Prostate gland (tissue), 2 donors: ENCODE measurements at regions not wholly inside any gene's neighbourhood (a gene's known extent, or its start where the extent isn't known, plus 50 kb on each side); places are given as distances from the start of the nearest gene placed in this dataset.

ENCODE experiments used
- DNase-seq: peaks from one replicate; pipeline ENCODE4 v3.0.0-alpha.2; 2019; ENCODE audit warnings: low spot score
- H3K27ac ChIP-seq, 2 donors: fragments of 200-600 bp; sonication (generic); 2 replicates each; pipeline ENCODE4 v1.5.1; 2017 to 2019
- H3K27me3 ChIP-seq: fragments of 200-600 bp; sonication (generic); replicated peaks from 2 replicates; pipeline ENCODE4 v1.5.1; 2019; ENCODE audit not compliant: insufficient read depth
- H3K36me3 ChIP-seq, 2 donors: fragments of 200-600 bp; sonication (generic); 1 replicate in 1 of 2; 2 replicates in 1 of 2; pipeline versions ENCODE4 v1.5.1 to v1.8.1; 2017 to 2019
- H3K4me1 ChIP-seq: fragments of 200-600 bp; sonication (generic); replicated peaks from 2 replicates; pipeline ENCODE4 v1.5.1; 2019
- H3K4me3 ChIP-seq, 2 donors: fragments of 200-600 bp; sonication (generic); 2 replicates each; pipeline ENCODE4 v1.5.1; 2017 to 2019
- H3K9me3 ChIP-seq: fragments of 200-600 bp; sonication (generic); 2 replicates; pipeline ENCODE4 v1.5.1; 2017
- POLR2A ChIP-seq: fragments of 450-650 bp; IDR thresholded peaks from one replicate; pipeline ENCODE4 v1.6.1; 2016; ENCODE audit warnings: antibody characterized with exemption, mild to moderate bottlenecking
- POLR2AphosphoS5 ChIP-seq: sonication (generic); formaldehyde crosslinking; IDR thresholded peaks from one replicate; pipeline ENCODE4 v1.6.1; 2017; ENCODE audit warnings: antibody characterized with exemption
- WGBS: methylation state at CpG from one replicate; pipeline ENCODE4 v1.1.5; 2018; 5-methylcytosine and 5-hydroxymethylcytosine counted together
- intact Hi-C: fragments of 100-400 bp; cut with DNase I; formaldehyde crosslinking; loops from one replicate; pipeline ENCODE4 v1.14.2; 2022
- TF ChIP-seq, protein P1 (sequence below), 4 experiments: fragments of 200-600 bp in 2 of 4; fragments of 450-650 bp in 2 of 4; sonication (generic) in 2 of 4; IDR thresholded peaks; 1 replicate in 3 of 4; 2 replicates in 1 of 4; pipeline ENCODE4 v1.5.1; 2016 to 2019; ENCODE audit warnings: antibody characterized with exemption in 4 of 4, mild to moderate bottlenecking in 2 of 4, moderate library complexity in 2 of 4

DNA sequence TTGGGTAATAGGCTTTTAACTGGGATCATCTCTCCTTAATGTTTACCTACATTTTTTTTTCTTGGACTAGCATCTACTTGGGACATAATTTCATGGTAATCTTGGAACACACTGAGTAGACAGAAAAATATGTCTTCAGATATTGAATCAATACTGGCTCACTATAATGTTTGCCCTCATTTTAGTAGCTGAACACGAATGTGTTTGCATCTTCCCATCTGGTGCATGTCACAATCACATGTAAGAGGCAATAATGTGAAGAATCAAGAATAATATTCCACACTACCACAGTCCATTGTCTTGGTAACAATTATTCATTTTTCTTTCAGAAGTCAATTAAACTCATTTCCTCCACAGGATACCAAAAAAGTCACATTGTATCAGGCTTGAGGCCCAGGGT is 382.7 kb upstream of the CDH10 start:
- H3K36me3 ChIP-seq, result no peaks in the 10 kb centered on the region
- no peak overlapping the region for H3K27ac ChIP-seq
- H3K4me3 ChIP-seq, result no peak overlapping the region
- 68% methylated on average over 1 of the region's 1 CpG for WGBS
- intact Hi-C loops, result no loop called here
- no peaks in the 10 kb centered on the region for H3K4me1 ChIP-seq
- H3K27me3 ChIP-seq, result no peaks in the 10 kb centered on the region
- DNase-seq, result no peak
- no peaks in the 10 kb centered on the region for H3K9me3 ChIP-seq
- TF ChIP-seq POLR2AphosphoS5 (no peak), POLR2A (no peak)
- TF ChIP-seq, protein P1, sequence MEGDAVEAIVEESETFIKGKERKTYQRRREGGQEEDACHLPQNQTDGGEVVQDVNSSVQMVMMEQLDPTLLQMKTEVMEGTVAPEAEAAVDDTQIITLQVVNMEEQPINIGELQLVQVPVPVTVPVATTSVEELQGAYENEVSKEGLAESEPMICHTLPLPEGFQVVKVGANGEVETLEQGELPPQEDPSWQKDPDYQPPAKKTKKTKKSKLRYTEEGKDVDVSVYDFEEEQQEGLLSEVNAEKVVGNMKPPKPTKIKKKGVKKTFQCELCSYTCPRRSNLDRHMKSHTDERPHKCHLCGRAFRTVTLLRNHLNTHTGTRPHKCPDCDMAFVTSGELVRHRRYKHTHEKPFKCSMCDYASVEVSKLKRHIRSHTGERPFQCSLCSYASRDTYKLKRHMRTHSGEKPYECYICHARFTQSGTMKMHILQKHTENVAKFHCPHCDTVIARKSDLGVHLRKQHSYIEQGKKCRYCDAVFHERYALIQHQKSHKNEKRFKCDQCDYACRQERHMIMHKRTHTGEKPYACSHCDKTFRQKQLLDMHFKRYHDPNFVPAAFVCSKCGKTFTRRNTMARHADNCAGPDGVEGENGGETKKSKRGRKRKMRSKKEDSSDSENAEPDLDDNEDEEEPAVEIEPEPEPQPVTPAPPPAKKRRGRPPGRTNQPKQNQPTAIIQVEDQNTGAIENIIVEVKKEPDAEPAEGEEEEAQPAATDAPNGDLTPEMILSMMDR (IDR thresholded peaks at IDR 0.05), result no peak

GRCh38 chr5:25027061-25027460 is 382.3 kb upstream of the CDH10 start:
- 64% methylated on average over 2 of the region's 2 CpGs for WGBS

GRCh38 chr5:25025831-25026230 is 381.1 kb upstream of the CDH10 start:
- TF ChIP-seq, protein P1 (IDR thresholded peaks at IDR 0.05), result no peak
- TF ChIP-seq POLR2AphosphoS5 (no peak), POLR2A (no peak)
- no peaks in the 10 kb centered on the region for H3K36me3 ChIP-seq
- H3K27ac ChIP-seq, result no peak overlapping the region
- no peak for DNase-seq
- H3K4me1 ChIP-seq, result no peaks in the 10 kb centered on the region
- H3K9me3 ChIP-seq, result no peaks in the 10 kb centered on the region
- no peak overlapping the region for H3K4me3 ChIP-seq
- no peaks in the 10 kb centered on the region for H3K27me3 ChIP-seq
- intact Hi-C loops, result no loop called here
- WGBS, result 85% methylated on average over 4 of the region's 4 CpGs

More at GRCh38 chr5:25027061-25027460, 382.3 kb upstream of the CDH10 start:
- Histone ChIP-seq H3K27ac (no peak overlapping the region), H3K4me3 (no peak overlapping the region), H3K9me3 (no peaks in the 10 kb centered on the region), H3K4me1 (no peaks in the 10 kb centered on the region), H3K27me3 (no peaks in the 10 kb centered on the region), H3K36me3 (no peaks in the 10 kb centered on the region)
- intact Hi-C loops, result no loop called here
- TF ChIP-seq POLR2A, result no peak
- no peak for DNase-seq

- WGBS, result 58% methylated on average over 1 of the region's 1 CpG
- H3K27me3 ChIP-seq, result no peaks in the 10 kb centered on the region
- H3K9me3 ChIP-seq, result no peaks in the 10 kb centered on the region
- H3K27ac ChIP-seq, result no peak overlapping the region
- intact Hi-C loops, result no loop called here
- H3K36me3 ChIP-seq, result no peaks in the 10 kb centered on the region
- no peak overlapping the region for H3K4me3 ChIP-seq
- no peak for DNase-seq
- no peak for TF ChIP-seq POLR2AphosphoS5
- no peak for TF ChIP-seq POLR2A
- TF ChIP-seq, protein P1 (IDR thresholded peaks at IDR 0.05), result no peak
- H3K4me1 ChIP-seq, result no peaks in the 10 kb centered on the region
These were observed 375.7 kb upstream of the CDH10 start for GRCh38 chr5:25020454-25020853.

DNA sequence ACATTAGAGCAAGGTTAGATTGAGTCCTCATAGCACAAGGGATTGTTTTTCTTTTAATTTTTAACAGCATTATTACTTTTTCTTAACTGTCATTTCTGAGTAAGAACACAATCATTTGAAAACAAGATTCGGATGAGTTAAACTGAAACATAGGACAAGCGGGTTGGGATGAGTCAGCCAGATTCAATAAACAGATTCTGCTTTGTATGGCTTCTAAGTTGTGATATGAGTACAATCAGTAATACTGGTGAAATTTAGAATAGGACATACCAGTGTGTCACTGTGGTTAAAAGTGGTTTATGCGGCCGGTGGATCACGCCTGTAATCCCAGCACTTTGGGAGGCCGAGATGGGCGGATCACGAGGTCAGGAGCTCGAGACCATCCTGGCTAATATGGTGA is 364.3 kb upstream of the CDH10 start:
- no peaks in the 10 kb centered on the region for H3K9me3 ChIP-seq
- H3K4me1 ChIP-seq, result no peaks in the 10 kb centered on the region
- intact Hi-C loops, result loop anchor here (10.0 kb wide), 1 partner anchor 374 kb away; no protein-coding TSS in a partner anchor
- H3K27ac ChIP-seq, result no peak overlapping the region
- 91% methylated on average over 9 of the region's 9 CpGs for WGBS
- TF ChIP-seq, protein P1 (IDR thresholded peaks at IDR 0.05), result no peak
- TF ChIP-seq POLR2AphosphoS5, result no peak
- TF ChIP-seq POLR2A, result no peak
- no peaks in the 10 kb centered on the region for H3K27me3 ChIP-seq
- no peaks in the 10 kb centered on the region for H3K36me3 ChIP-seq
- H3K4me3 ChIP-seq, result no peak overlapping the region
- no peak for DNase-seq
